OCI-LY1 (cell line): ENCODE measurements at regions not wholly inside any gene's neighbourhood (a gene's known extent, or its start where the extent isn't known, plus 50 kb on each side); places are given as distances from the start of the nearest gene placed in this dataset.
A peak's percentile ranks its signal among the peaks of the same experiment; 100 is the strongest.

Source experiments
- EZH2 ChIP-seq: fragments of 200-600 bp; sonication (generic), shearing (Covaris generic); IDR thresholded peaks from 2 replicates; pipeline ENCODE4 v1.8.0; 2017; ENCODE audit warnings: borderline replicate concordance, mixed run types, mild to moderate bottlenecking, antibody characterized with exemption, low read length, moderate library complexity, mixed read lengths
- TF ChIP-seq, protein P1 (sequence below): fragments of 200-600 bp; sonication (generic), shearing (Covaris generic); IDR thresholded peaks from 2 replicates; pipeline ENCODE4 v1.5.1; 2017; ENCODE audit warnings: mild to moderate bottlenecking, antibody characterized with exemption, low read length, moderate library complexity, mixed read lengths

DNA sequence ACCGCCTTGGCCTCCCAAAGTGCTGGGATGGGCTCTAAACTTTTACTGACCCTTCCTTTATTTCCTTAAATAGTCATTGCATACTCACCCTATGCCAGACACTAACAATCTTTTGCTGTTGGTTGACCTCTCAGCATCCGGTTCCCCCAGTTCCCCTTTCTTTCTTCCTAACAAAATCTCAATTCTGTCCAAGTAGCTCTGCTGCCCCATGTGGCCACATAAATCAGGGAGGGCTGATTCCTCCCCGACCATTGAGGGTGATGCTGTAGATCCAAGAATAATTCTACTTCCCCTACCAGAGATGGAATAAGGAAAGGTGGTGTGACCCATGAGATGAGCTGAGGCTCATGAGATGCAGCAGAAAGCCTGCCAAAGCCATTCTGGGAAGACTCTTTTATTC, 315.3 kb upstream of the MSX2 start:
- TF ChIP-seq, protein P1, sequence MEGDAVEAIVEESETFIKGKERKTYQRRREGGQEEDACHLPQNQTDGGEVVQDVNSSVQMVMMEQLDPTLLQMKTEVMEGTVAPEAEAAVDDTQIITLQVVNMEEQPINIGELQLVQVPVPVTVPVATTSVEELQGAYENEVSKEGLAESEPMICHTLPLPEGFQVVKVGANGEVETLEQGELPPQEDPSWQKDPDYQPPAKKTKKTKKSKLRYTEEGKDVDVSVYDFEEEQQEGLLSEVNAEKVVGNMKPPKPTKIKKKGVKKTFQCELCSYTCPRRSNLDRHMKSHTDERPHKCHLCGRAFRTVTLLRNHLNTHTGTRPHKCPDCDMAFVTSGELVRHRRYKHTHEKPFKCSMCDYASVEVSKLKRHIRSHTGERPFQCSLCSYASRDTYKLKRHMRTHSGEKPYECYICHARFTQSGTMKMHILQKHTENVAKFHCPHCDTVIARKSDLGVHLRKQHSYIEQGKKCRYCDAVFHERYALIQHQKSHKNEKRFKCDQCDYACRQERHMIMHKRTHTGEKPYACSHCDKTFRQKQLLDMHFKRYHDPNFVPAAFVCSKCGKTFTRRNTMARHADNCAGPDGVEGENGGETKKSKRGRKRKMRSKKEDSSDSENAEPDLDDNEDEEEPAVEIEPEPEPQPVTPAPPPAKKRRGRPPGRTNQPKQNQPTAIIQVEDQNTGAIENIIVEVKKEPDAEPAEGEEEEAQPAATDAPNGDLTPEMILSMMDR, result peak; percentile 25; the same call in 1 of the 2 replicates
- no peak for TF ChIP-seq EZH2
